GM19351 (cell line): ENCODE measurements at regions not wholly inside any gene's neighbourhood (a gene's known extent, or its start where the extent isn't known, plus 50 kb on each side); places are given as distances from the start of the nearest gene placed in this dataset.
"Not testable (repeated sequence)": the region's sequence is repeated elsewhere in the genome, so short reads cannot be mapped to it uniquely, and the experiment has no call there.

Experiments used
- ATAC-seq: cut with Tn5 transposase; IDR thresholded peaks from one replicate; pipeline ENCODE4 v1.9.1; 2021; ENCODE audit warnings: mild to moderate bottlenecking, moderate library complexity; ENCODE audit not compliant: unreplicated experiment

GRCh38 chr7:145151676-145152075 lies 315.8 kb upstream of the TPK1 start:
- ATAC-seq: no peak

- no peak for ATAC-seq
Measured at GRCh38 chr7:145147865-145148264, 312.0 kb upstream of the TPK1 start.

GRCh38 chr7:145143685-145144084 lies 307.8 kb upstream of the TPK1 start:
- ATAC-seq: no peak

GRCh38 chr7:145134377-145134776 lies 298.5 kb upstream of the TPK1 start:
- no peak for ATAC-seq

GRCh38 chr7:145123502-145123901 lies 287.6 kb upstream of the TPK1 start:
- ATAC-seq: no peak

GRCh38 chr7:145106001-145106400 lies 270.1 kb upstream of the TPK1 start:
- no peak for ATAC-seq

GRCh38 chr7:145105561-145105960 lies 269.7 kb upstream of the TPK1 start:
- ATAC-seq: no peak

GRCh38 chr7:145104400-145104799 lies 268.5 kb upstream of the TPK1 start:
- ATAC-seq: no peak

GRCh38 chr7:145102199-145102598 lies 266.3 kb upstream of the TPK1 start:
- not testable (repeated sequence) for ATAC-seq

- ATAC-seq: no peak
Measured at GRCh38 chr7:145092766-145093165, 256.9 kb upstream of the TPK1 start.

GRCh38 chr7:145088111-145088745 lies 252.4 kb upstream of the TPK1 start:
- no peak for ATAC-seq

GRCh38 chr7:145082366-145083161 lies 246.7 kb upstream of the TPK1 start:
- ATAC-seq: peak; percentile 68

GRCh38 chr7:145065473-145065872 lies 229.6 kb upstream of the TPK1 start:
- ATAC-seq: no peak

GRCh38 chr7:145064114-145064513 lies 228.3 kb upstream of the TPK1 start:
- no peak for ATAC-seq

- no peak for ATAC-seq
Measured at GRCh38 chr7:145053781-145054180, 217.9 kb upstream of the TPK1 start.

GRCh38 chr7:145050415-145050814 lies 214.6 kb upstream of the TPK1 start:
- no peak for ATAC-seq

- ATAC-seq: peak; percentile 94
Measured at GRCh38 chr7:145036604-145037405, 201.0 kb upstream of the TPK1 start.

- ATAC-seq: no peak
Measured at GRCh38 chr7:145031162-145031561, 195.3 kb upstream of the TPK1 start.

- no peak for ATAC-seq
Measured at GRCh38 chr7:145030754-145031153, 194.9 kb upstream of the TPK1 start.

- no peak for ATAC-seq
Measured at GRCh38 chr7:145020454-145020853, 184.6 kb upstream of the TPK1 start.

- ATAC-seq: no peak
Measured at GRCh38 chr7:145016068-145016467, 180.2 kb upstream of the TPK1 start.

GRCh38 chr7:145009876-145010275 lies 174.0 kb upstream of the TPK1 start:
- no peak for ATAC-seq
